Epithelial cell of proximal tubule (primary cell): ENCODE measurements at regions not wholly inside any gene's neighbourhood (a gene's known extent, or its start where the extent isn't known, plus 50 kb on each side); places are given as distances from the start of the nearest gene placed in this dataset.

Experiments used
- DNase-seq: peaks from one replicate; pipeline ENCODE4 v3.0.0-alpha.2; 2011; ENCODE audit warnings: low read depth
- H3K4me3 ChIP-seq: 2 replicates; pipeline ENCODE4 v1.5.1; 2011; ENCODE audit warnings: low read depth, mild to moderate bottlenecking, low read length
- CTCF ChIP-seq: conservative IDR thresholded peaks from 2 replicates; pipeline ENCODE4 v1.5.1; 2012; ENCODE audit warnings: low read depth, mild to moderate bottlenecking, low read length

GRCh38 chr5:164336276-164336675 is 830.9 kb downstream of the MAT2B start:
- no peak for DNase-seq
- no peak for TF ChIP-seq CTCF
- H3K4me3 ChIP-seq: no peak overlapping the region

GRCh38 chr5:164336906-164337305 is 831.5 kb downstream of the MAT2B start:
- no peak for TF ChIP-seq CTCF
- no peak for DNase-seq
- H3K4me3 ChIP-seq: no peak overlapping the region

GRCh38 chr5:164341056-164341619 is 835.7 kb downstream of the MAT2B start:
- TF ChIP-seq CTCF: peak; percentile 11
- DNase-seq: no peak
- no peak overlapping the region for H3K4me3 ChIP-seq

GRCh38 chr5:164345173-164345849 is 839.9 kb downstream of the MAT2B start:
- no peak for TF ChIP-seq CTCF
- H3K4me3 ChIP-seq: no peak overlapping the region
- peak; percentile 26 for DNase-seq

GRCh38 chr5:164345853-164346252 is 840.4 kb downstream of the MAT2B start:
- no peak for TF ChIP-seq CTCF
- DNase-seq: no peak

GRCh38 chr5:164346785-164347630 is 841.6 kb downstream of the MAT2B start:
- no peak for TF ChIP-seq CTCF
- no peak for DNase-seq
- H3K4me3 ChIP-seq: no peak overlapping the region

More at GRCh38 chr5:164345853-164346252, 840.4 kb downstream of the MAT2B start:
- no peak overlapping the region for H3K4me3 ChIP-seq
